ENCODE measurements at regions not wholly inside any gene's neighbourhood (a gene's known extent, or its start where the extent isn't known, plus 50 kb on each side); places are given as distances from the start of the nearest gene placed in this dataset.

DNA sequence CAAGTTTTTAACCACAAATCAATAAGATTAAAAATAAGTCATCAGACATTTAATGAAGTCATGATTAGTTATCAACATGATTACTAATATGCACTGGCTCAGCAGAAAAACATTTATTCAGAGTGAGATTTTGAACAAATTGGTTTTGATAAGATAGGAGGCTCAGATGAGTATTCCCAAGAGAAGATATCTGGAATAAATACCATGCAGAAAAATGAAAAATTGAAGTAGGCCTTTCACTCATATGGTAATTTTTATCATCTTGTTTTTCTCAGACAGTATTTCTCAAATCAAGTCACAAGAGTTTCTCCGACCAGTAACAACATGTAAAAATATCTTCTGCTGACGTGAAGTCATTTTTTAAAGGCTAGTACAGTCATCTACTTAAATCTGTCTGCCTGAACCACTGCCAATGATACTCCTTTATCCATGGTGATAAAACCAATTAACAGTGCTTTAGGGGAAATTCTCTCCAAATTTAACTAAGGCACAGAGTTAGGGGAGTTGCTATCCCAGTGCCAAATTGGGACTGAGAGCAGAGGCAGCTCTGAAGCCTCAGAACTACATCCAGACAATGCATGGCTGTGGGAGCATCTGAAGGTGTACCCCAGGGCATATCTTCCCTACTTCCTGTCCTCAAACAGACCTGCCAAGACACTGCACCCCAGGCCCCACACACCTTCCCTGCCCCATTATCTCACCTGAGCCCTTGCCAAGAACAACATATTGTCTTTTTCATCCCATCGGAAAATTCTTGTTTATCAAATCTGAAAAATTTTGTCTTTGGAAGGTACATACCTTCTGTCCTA, 105.5 kb upstream of the TSLP start:
- no peak for TF ChIP-seq CTCF (IDR thresholded peaks at IDR 0.05)
- no peak for TF ChIP-seq EZH2 (IDR thresholded peaks at IDR 0.05; ENCODE audit: borderline replicate concordance, insufficient read depth, low read depth, low read length, poor library complexity, severe bottlenecking)

Measured in B cell (primary cell).